Hematopoietic multipotent progenitor cell (in vitro differentiated cells): ENCODE measurements at regions not wholly inside any gene's neighbourhood (a gene's known extent, or its start where the extent isn't known, plus 50 kb on each side); places are given as distances from the start of the nearest gene placed in this dataset.
A peak's percentile ranks its signal among the peaks of the same experiment; 100 is the strongest.
"Not testable (repeated sequence)": the region's sequence is repeated elsewhere in the genome, so short reads cannot be mapped to it uniquely, and the experiment has no call there.

Experiments used
- DNase-seq, 3 donors: peaks; one replicate each; pipeline ENCODE4 v3.0.0-alpha.2; 2011 to 2015; ENCODE audit warnings: low read depth in 2 of 3, low spot score in 2 of 3

DNA sequence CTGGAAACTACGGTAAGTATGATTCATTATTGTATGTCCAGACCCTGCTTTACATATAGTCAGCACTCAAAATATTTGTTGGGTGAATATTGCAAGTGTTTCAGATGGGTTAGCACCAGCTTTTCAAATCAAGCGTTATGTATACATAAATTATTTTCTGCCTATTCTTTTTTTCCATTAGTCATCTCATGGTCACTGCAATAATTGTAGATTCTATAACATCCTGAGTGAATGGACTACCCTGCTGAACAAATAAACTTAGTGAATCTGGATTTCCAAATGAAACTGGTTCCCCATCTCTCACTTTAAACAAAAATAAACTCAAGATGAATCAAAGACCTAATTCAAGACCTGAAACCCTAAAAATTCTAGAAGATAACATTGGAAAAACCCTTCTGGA is 152.3 kb downstream of the DIO2 start:
- no peak for DNase-seq

DNA sequence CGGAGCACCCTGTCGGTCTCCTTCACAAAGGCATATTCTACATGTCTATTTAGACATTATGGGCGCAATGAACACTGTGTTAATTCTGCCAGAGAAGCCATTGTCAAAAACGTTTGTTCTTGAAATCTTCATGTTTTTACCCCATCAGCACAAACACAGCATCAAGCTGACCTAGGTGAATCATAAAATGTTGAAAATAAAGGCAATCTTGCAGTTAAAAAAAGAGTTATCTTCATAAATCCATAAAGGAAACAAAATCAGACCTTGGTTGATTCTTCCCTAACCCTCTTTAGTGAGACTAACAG is 154.9 kb downstream of the DIO2 start:
- no peak for DNase-seq

DNA sequence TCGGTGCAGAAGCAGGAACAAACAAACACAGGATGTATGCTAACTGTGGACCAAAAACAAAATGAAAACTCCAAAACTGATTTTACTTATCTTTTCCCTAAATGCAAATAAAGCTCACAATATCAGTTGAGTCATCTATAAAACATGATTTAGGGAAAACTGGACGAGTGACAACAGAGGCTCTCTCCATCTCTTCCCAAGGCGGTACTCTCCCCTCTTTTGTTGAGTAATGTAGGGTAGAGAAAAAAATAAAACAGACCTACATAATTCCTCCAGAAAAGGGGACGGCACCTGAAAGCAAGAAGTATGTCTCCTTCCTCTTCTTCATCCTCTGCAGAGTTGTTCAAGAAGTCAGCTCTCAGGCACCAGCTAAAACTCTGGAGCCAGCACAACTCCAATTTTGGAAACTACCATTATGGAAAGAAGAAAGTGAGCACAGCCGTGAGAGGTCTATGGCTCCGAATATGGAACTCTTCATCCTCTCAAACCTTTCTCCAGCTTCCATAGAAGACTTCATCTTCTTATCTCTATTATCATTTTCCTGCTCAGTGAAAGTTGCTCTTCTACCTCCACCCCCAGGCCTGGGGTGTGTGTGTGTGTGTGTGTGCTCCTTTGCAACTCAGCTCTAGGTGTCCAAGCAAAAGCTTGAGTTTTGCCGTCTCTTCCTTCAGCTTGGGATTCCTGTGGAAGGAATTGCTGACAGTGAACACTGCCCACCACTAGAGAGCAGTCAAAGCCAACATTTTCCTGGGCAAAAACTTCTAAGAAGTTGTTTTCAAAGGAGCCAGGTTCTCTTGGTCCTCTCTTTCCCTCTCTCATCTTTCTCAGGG is 155.4 kb downstream of the DIO2 start:
- peak in 2 of 3 donors; percentile 9 to 28 for DNase-seq

DNA sequence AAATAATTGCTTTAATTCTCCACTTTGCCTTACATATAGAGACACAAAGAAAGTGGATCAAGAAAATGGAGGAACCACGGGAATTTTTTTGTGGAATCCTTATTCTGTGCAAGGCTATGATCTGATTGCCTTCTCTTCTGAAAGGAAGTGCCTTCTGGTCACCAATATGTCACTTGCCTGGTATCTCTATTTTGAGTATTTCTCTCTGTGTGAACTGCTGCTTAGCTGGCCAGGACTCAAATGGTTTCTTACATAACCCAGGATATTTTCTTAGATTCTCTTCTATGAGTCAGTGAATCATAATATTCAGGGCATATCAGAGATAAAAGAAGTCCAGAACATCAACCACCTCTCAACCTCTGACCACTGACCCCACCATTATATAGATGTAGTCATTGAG is 156.1 kb downstream of the DIO2 start:
- no peak for DNase-seq

DNA sequence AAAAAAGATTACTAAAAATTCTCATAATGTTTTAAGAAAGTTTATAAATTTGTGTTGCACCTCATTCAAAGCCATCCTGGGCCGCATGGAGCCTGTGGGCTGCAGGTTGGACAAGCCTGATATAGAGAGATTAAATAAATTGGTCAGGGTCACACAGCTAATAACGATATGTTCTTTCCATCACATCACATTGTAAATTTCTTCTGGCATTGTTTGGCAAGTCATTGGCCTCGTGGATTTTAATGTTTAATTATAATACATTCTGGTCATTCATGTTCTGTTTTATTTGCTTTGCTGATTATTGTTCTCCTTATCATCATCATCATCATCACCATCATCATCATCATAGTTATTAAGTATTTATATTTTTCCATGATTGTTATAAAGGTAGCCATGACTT is 157.3 kb downstream of the DIO2 start:
- no peak for DNase-seq

DNA sequence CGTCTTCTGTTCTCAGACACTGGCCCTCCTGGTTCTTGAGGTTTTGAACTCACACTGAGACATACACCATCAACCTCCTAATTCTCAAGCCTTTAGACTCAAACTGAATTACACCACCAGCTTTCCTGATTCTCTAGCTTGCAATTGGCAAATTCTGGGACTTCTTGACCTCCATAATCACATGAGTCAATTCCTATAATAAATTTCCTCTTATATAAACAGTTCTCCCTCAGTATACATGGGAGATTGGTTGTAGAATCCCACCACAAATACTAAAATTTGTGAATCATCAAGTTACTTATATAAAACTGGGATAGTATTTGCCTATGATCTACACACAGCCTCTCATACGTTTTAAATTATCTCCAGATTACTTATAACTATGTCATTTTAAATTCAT is 162.2 kb downstream of the DIO2 start:
- no peak for DNase-seq

DNA sequence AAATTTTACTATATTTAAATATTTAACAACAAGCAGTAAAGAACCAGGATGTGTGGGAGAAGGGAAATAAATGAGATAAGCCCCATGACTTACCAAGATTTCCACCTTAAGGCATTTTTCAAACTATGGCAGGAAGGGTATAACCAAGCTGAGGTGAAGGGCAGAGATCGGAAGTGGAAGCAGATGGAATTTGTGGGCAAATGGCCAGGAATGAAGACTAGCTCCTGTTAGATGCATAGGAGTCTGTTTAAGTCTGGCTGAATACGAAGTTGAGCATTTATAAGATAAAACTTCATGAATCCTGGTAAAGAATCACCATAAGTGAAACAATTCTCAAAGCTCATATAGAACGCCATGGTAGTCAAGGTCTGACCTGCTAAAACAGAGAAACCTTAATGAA is 163.5 kb downstream of the DIO2 start:
- DNase-seq: no peak

DNA sequence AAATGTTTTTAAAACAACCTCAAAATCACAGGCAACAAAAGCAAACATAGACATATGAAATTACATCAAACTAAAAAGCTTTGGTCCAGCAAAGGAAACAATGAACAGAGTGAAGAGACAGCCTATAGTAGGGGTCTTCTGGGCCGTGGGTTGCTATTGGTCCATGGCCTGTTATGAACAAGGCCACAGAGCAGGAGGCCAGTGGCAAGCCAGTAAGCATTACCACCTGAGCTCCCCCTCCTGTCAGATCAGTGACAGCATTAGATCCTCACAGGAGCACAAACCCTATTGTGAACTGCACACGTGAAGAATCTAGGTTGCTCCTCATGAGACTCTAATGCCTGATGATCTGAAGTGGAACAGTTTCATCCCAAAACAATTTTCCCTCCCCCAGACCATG is 174.0 kb downstream of the DIO2 start:
- DNase-seq: no peak

DNA sequence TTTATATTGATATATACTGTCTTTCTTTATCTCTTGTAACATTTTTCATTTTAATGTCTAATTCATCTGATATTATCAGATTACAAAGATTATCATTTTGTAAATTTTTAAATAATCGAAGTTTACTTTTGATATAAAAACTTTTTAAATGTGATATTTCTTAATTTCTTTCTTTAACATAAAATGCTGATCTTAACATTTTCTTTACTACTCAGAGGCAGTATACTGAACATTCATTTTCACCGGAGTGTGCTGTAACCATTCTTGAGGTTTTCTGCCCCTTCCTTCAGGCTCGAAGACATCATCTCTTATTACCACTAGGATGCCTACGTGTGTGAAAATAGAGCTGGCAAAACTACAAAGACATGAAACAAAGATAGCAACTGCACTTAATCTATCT is 186.9 kb downstream of the DIO2 start:
- no peak for DNase-seq

DNA sequence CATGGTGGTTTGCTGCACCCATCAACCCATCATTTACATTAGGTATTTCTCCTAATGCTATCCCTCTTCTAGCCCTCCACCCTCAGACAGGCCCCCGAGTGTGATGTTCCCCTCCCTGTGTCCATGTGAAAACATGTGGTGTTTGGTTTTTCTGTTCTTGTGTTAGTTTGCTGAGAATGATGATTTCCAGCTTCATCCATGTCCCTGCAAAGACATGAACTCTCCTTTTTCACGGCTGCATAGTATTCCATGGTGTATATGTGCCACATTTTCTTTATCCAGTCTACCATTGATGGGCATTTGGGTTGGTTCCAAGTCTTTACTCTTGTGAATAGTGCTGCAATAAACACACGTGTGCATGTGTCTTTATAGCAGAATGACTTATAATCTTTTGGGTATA is 192.8 kb downstream of the DIO2 start:
- DNase-seq: not testable (repeated sequence)

DNA sequence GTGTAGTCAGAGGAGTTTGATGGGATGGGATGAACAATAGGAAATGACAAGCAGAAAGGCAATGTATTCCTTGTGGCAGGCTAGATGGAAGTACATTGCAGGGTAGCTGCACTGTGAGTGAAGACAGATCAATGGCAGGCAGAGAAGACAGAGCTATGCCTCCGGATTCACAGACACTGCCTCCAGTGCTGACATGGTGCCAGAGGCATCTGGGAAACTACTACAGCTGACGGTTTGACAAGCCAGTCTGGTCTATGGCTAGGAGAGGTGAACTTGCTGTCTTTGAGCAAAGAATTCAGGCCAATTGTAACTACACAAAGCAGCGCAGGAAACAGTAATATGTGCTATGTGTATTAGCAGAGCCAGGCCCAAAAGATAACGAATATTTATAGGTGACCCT is 193.5 kb downstream of the DIO2 start:
- DNase-seq: no peak

DNA sequence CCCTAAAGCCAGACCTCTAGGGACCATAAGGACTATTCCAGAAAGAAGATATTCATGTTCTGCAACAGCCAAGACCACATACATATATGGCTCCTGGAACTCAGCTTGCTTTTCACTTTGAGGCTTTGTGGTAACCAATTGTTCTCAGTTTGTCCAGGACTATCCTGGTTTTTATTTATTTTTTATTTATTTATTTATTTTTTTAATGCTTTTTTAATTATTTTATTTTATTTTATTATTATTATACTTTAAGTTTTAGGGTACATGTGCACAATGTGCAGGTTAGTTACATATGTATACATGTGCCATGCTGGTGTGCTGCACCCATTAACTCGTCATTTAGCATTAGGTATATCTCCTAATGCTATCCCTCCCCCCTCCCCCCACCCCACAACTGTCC is 201.1 kb downstream of the DIO2 start:
- DNase-seq: not testable (repeated sequence)

DNA sequence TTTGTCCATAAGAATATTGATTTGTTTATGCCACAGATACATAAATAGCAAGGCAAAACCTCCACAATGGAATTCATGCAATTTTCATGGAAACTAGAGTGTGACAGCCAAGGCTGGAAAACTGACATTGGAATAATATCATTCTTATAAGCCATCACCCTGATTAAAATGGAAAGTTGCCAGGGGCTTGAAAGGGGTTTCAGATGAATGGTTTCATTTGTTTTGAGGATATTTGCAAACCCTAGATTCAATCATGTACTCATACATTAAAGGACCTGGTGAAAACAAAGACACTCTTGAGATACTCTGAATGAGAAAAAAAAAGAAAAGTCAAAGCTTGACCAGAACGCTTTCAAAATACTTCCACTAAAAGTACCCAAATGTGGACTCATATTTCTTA is 205.7 kb downstream of the DIO2 start:
- no peak for DNase-seq

DNA sequence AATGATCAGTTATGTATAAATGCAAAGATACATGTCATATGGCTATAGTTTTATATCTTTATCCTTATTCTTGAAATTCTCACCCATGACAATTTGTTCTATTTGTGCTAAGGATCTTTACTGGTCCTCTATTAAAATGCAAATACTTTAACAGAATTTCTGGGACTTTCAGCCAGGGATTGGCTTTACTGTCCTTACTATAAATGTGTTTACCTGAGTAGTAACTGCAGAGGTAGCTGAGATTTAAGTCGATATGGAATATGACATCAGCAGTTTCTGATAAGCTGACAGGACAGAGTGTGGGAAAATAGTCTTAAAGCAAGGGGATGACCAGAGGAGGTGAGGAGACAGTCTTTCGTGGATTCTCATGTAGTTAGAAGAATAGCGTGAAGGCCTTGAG is 206.4 kb downstream of the DIO2 start:
- no peak for DNase-seq

DNA sequence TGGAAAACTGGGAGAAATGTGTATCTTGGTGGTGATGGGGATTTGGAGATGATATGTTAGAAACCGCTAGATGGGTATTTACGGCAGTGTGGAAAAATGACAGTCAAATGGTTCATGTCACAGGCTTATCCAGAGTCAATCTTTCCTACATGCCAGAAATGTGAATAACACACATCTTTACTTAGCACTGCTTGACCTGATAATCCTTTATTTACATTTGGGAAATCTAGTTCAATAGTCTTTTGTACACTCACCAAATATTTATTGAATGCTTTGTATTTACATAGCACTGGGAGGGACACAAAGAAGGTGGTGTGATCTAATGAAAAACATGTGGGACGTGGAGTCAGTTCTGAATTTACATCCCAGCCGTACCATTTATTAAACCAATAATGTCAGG is 208.2 kb downstream of the DIO2 start:
- no peak for DNase-seq

DNA sequence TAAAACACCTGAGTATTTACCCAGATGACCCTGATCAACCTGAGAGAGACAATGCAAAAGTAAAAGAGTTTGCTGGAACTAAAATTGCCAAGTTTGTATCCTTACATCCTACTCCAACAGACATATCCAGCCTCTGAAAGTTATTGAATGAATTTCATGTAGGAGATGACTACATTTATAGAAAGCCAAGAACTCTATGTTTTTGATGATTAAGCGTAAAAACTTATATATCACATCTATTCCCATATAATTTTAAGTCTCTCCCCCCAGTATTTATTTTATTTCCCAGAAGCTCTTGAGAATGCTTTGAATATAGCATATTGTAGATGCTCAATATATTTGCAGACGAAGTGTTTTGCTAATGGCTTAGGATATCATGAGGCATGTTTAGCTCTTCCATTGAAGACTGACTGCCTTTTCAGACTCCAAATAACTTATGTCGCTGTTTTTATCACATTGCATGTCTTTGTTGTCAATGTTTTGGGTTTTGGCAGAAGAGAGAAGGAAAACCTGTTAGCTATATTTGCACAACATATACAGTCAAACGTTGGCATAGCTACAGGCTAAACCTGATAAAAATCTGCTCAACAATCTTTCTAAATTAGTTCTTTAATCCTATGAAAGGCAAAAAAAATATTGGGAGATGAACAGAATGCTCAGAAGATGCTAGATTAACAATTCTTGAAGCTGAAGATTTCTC is 213.6 kb downstream of the DIO2 start:
- no peak for DNase-seq

DNA sequence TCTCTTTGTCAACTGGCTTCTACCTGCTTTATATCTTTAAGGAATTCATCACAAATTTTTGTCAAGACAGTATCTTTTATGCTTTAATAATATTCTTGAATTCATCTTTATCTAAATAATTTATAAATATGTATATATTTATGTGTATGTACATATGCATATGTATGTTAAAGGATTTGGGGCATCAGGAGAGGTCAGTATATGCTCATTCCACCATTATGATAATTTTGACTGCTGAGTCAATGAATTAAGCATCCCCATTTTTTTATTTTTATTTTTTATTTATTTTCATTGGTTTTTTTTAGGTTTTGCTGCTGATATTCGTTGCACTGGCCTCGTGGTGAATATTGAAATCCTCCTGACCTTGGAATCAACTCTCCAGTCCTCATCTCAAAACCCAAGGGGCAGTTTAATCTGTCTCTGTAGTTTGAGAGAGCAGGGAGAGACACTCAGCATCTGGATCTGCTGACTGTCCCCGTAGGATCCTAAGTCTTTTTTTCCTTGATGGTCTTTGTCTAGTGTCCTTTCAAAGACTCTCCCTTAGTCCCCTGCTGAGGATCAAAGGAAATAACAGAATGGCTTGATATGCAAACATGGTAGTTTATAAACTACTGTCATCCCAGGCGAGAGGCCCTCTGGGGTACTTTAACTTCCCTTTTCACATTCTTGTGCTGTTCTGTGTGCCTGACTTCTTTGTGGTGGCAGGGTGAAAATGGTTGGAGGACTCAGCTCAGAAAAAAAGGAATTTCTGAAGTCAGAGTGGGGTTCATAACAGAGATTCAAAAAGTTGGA is 218.7 kb downstream of the DIO2 start:
- no peak for DNase-seq

DNA sequence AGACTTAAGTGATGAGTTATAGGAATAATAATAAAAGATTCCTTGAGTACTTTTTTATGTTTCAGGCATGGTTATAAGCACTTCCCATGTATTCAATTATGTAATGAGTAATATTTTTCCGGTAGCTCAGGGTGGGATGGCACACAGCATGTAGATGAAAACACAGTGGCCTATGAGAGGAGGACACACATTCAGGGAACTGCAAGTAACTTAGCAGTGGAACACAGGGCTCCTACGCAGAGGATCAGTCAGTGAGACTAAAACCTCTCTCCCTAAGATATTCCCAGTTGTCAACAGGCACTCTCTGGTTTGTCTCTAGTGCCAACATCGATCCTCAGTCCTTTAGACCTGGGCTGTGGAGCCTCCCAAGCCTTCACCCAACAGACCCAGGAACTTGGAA is 219.4 kb downstream of the DIO2 start:
- no peak for DNase-seq

DNA sequence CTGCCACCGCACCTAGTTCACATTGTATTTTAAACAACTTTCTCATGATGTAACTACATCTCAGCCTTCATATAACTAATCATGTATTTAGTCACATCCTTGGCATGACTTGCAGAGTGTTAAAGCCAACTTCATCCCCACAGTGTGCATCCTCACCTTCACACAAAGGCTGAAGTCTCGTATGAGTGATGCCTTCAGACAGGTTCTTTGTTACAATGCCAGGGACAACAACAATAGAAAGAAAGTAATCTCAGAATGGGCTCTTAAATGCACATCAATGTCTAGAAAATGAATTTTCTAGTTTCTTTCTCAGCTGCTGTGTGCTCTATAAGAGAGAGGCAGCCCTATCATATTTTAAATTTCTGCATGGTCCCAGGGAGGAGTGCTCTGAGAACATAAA is 221.3 kb downstream of the DIO2 start:
- DNase-seq: no peak

DNA sequence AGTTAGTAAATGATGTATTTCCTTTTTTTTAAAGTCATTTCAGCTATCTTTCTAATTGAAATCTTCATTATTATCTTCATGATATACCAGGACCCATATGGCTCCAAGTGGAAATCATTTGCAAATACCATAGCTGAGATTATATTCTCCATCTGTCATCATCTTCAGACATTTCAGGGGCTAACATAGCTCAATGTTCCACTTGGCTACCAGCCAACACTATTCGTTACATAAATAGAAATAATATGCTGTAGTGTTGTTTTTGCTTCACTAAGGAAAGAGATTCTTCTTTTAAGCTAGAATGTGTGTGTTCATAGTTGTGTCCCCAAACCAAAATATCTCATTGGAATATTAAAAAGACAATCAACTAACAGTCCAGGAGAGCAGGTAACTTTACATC is 225.1 kb downstream of the DIO2 start:
- no peak for DNase-seq

DNA sequence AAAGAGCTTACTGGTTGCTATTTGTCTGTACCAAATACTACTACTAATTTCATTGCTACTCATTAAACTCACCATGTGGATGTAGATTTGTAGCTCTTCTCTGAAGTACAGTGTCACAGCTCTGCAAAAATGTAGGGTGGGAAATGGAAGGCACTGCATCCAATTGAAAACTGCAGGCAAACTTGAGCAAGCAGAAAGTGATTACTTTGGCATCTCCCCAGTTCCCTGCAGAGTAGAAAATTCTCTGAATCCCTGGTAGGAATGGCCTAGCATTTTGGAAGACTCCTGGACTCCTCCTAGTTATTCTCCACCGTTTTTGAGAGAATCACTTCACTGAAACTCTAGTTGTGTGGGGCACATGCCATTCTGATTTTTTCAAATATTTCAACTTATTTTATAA is 239.1 kb downstream of the DIO2 start:
- DNase-seq: no peak

DNA sequence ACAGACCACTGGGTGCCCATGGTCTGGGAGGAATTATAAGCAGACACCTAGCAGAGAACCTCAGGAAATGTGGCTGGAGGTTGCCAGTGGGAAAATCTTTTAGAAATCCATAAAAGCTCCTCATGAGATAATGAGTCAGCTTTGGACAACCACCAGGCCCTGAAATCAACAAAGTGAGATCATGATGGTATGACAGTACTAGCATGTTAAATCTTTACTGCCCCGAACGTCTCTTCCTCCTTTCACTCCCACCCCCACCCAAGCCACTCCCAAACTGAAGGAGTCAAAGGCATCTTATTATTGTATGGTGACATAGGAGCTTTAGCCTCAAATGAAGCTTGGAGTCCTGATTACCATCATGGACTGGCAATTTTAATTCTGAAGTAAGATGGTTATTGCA is 240.0 kb downstream of the DIO2 start:
- DNase-seq: no peak
